H1 (cell line): ENCODE measurements at regions not wholly inside any gene's neighbourhood (a gene's known extent, or its start where the extent isn't known, plus 50 kb on each side); places are given as distances from the start of the nearest gene placed in this dataset.

Experiments used
- CTCF ChIA-PET: fragments of 300-600 bp; sonication (Branson Sonifier 250); formaldehyde crosslinking; loops from one replicate; lab custom pipeline; 2021; ENCODE audit not compliant: partially characterized antibody; lab: Charles Lee
- POLR2A ChIA-PET: fragments of 300-600 bp; sonication (Branson Sonifier 250); formaldehyde crosslinking; loops from one replicate; lab custom pipeline; 2021; ENCODE audit warnings: inconsistent platforms; ENCODE audit not compliant: partially characterized antibody; lab: Charles Lee
- DNase-seq, 2 experiments: peaks; one replicate each; pipeline versions ENCODE4 v3.0.0 to v3.0.0-alpha.2; 2010 to 2022; ENCODE audit warnings: low spot score in 2 of 2, low read depth in 1 of 2, mixed read lengths in 1 of 2
- FAIRE-seq: peaks from 2 replicates; lab custom pipeline; 2011; peaks lifted over from hg19 to GRCh38; lab: Jason Lieb, UNC
- H2AFZ ChIP-seq: 2 replicates; pipeline ENCODE4 v1.8.1; 2012; ENCODE audit warnings: low read length, inconsistent platforms
- H2AK5ac ChIP-seq: 2 replicates; pipeline ENCODE4 v1.6.1; 2013; ENCODE audit warnings: low read depth, low read length
- H2BK120ac ChIP-seq: replicated peaks from 2 replicates; pipeline ENCODE3; 2013; ENCODE audit warnings: low read depth, low read length, inconsistent platforms
- H2BK12ac ChIP-seq: 2 replicates; pipeline ENCODE4 v1.6.1; 2013; ENCODE audit warnings: low read depth, low read length
- H2BK15ac ChIP-seq: 2 replicates; pipeline ENCODE4 v1.6.1; 2013; ENCODE audit warnings: low read length
- H2BK20ac ChIP-seq: 2 replicates; pipeline ENCODE4 v1.6.1; 2013; ENCODE audit warnings: low read length
- H2BK5ac ChIP-seq: 2 replicates; pipeline ENCODE4 v1.6.1; 2013; ENCODE audit warnings: low read depth, low read length
- H3K14ac ChIP-seq: 2 replicates; pipeline ENCODE4 v1.6.1; 2013; ENCODE audit warnings: inconsistent platforms; ENCODE audit not compliant: insufficient read length
- H3K18ac ChIP-seq: 2 replicates; pipeline ENCODE4 v1.6.1; 2013; ENCODE audit warnings: low read length; ENCODE audit errors: extremely low read depth
- H3K23ac ChIP-seq: 2 replicates; pipeline ENCODE4 v1.6.1; 2013; ENCODE audit warnings: inconsistent platforms; ENCODE audit not compliant: insufficient read length
- H3K23me2 ChIP-seq: 2 replicates; pipeline ENCODE4 v1.6.1; 2013; ENCODE audit warnings: low read depth, low read length
- H3K27ac ChIP-seq: 2 replicates; pipeline ENCODE4 v1.6.1; 2011; ENCODE audit warnings: low read depth, low read length, inconsistent platforms
- H3K27me3 ChIP-seq, 4 experiments: replicated peaks in 1 of 4; 1 replicate in 1 of 4; 2 replicates in 3 of 4; pipeline versions ENCODE4 v1.6.1 to v1.8.1; 2011 to 2013; ENCODE audit warnings: low read length in 3 of 4, mild to moderate bottlenecking in 3 of 4, inconsistent platforms in 2 of 4, mixed read lengths in 2 of 4, moderate library complexity in 1 of 4; ENCODE audit not compliant: control insufficient read depth in 3 of 4, insufficient read depth in 3 of 4; ENCODE audit errors: extremely low read depth in 1 of 4
- H3K36me3 ChIP-seq, 4 experiments: 2 replicates each; pipeline versions ENCODE4 v1.6.1 to v1.8.1; 2011 to 2013; ENCODE audit warnings: mild to moderate bottlenecking in 4 of 4, low read length in 3 of 4, moderate library complexity in 2 of 4, control low read depth in 1 of 4, inconsistent platforms in 1 of 4; ENCODE audit not compliant: insufficient read depth in 4 of 4, control insufficient read depth in 2 of 4
- H3K4ac ChIP-seq: replicated peaks from 2 replicates; pipeline ENCODE3; 2013; ENCODE audit warnings: low read length, low read depth, mixed read lengths, inconsistent platforms; ENCODE audit not compliant: insufficient read length
- H3K4me1 ChIP-seq, 4 experiments: replicated peaks in 1 of 4; 1 replicate in 1 of 4; 2 replicates in 3 of 4; pipeline versions ENCODE4 v1.6.1 to v1.8.1; 2011 to 2013; ENCODE audit warnings: low read length in 3 of 4, inconsistent platforms in 2 of 4, mixed read lengths in 1 of 4; ENCODE audit not compliant: insufficient read depth in 4 of 4, control insufficient read depth in 3 of 4
- H3K4me2 ChIP-seq, 2 experiments: 2 replicates each; pipeline versions ENCODE4 v1.6.1 to v1.8.1; 2011 to 2013; ENCODE audit warnings: low read depth in 2 of 2, low read length in 2 of 2, control low read depth in 1 of 2, inconsistent platforms in 1 of 2, mild to moderate bottlenecking in 1 of 2; ENCODE audit not compliant: insufficient read depth in 1 of 2
- H3K4me3 ChIP-seq, 4 experiments: fragments of 200-600, 300-600 bp in 1 of 4; sonication (generic), shearing (Covaris generic), sonication (Bioruptor Twin) in 1 of 4; 2 replicates each; pipeline versions ENCODE4 v1.5.1 to v1.8.1; 2011 to 2016; ENCODE audit warnings: low read length in 4 of 4, low read depth in 3 of 4, control low read depth in 2 of 4, inconsistent platforms in 2 of 4, mild to moderate bottlenecking in 2 of 4, mixed read lengths in 1 of 4, moderate library complexity in 1 of 4; ENCODE audit not compliant: insufficient read depth in 2 of 4; ENCODE audit errors: extremely low read depth in 1 of 4
- H3K56ac ChIP-seq: replicated peaks from 2 replicates; pipeline ENCODE3; 2013; ENCODE audit warnings: low read depth, mild to moderate bottlenecking, mixed read lengths, low read length, inconsistent platforms; ENCODE audit not compliant: insufficient read length
- H3K79me1 ChIP-seq: 2 replicates; pipeline ENCODE4 v1.6.1; 2013; ENCODE audit warnings: low read depth, low read length, control low read depth
- H3K79me2 ChIP-seq, 2 experiments: 2 replicates each; pipeline versions ENCODE4 v1.6.1 to v1.8.1; 2012 to 2013; ENCODE audit warnings: low read length in 2 of 2, mild to moderate bottlenecking in 2 of 2, inconsistent platforms in 1 of 2; ENCODE audit not compliant: insufficient read depth in 2 of 2, control insufficient read depth in 1 of 2
- H3K9ac ChIP-seq, 4 experiments: replicated peaks in 1 of 4; 1 replicate in 1 of 4; 2 replicates in 3 of 4; pipeline versions ENCODE4 v1.6.1 to v1.8.1; 2011 to 2013; ENCODE audit warnings: low read depth in 3 of 4, low read length in 3 of 4, control low read depth in 2 of 4, mild to moderate bottlenecking in 2 of 4, moderate library complexity in 2 of 4, inconsistent platforms in 1 of 4; ENCODE audit errors: extremely low read depth in 1 of 4
- H3K9me3 ChIP-seq, 2 experiments: 2 replicates each; pipeline versions ENCODE4 v1.6.1 to v1.8.1; 2012 to 2013; ENCODE audit warnings: mild to moderate bottlenecking in 2 of 2, moderate library complexity in 2 of 2, control low read depth in 1 of 2, inconsistent platforms in 1 of 2, low read depth in 1 of 2, low read length in 1 of 2, mixed read lengths in 1 of 2; ENCODE audit not compliant: insufficient read depth in 2 of 2
- H4K20me1 ChIP-seq, 2 experiments: replicated peaks in 1 of 2; 2 replicates each; pipeline versions ENCODE3 to v1.8.1; 2011 to 2013; ENCODE audit warnings: inconsistent platforms in 2 of 2, low read length in 2 of 2, mild to moderate bottlenecking in 1 of 2; ENCODE audit not compliant: insufficient read depth in 2 of 2, control insufficient read depth in 1 of 2
- H4K5ac ChIP-seq: 2 replicates; pipeline ENCODE4 v1.6.1; 2013; ENCODE audit warnings: low read length, low read depth, mixed read lengths, inconsistent platforms; ENCODE audit not compliant: insufficient read length
- H4K8ac ChIP-seq: 2 replicates; pipeline ENCODE4 v1.8.0; 2013; ENCODE audit warnings: mild to moderate bottlenecking, moderate library complexity, low read length, inconsistent platforms; ENCODE audit not compliant: insufficient read depth; ENCODE audit errors: extremely low read depth
- H4K91ac ChIP-seq: replicated peaks from 2 replicates; pipeline ENCODE3; 2013; ENCODE audit warnings: low read length, mixed read lengths, inconsistent platforms; ENCODE audit not compliant: insufficient read length
- CREB1 ChIP-seq: IDR thresholded peaks from 2 replicates; pipeline ENCODE4 v1.6.1; 2012; ENCODE audit warnings: inconsistent platforms
- EZH2 ChIP-seq: fragments of 200-600 bp; sonication (generic); IDR thresholded peaks from 2 replicates; pipeline ENCODE4 v1.7.1; 2012; ENCODE audit warnings: low read depth, mild to moderate bottlenecking, moderate library complexity, low read length, inconsistent platforms; ENCODE audit not compliant: severe bottlenecking
- GTF2F1 ChIP-seq: IDR thresholded peaks from 2 replicates; pipeline ENCODE4 v1.6.1; 2012; ENCODE audit warnings: low read depth, low read length, improper control_type of control experiment, borderline replicate concordance
- SRF ChIP-seq: IDR thresholded peaks from 2 replicates; pipeline ENCODE4 v1.6.1; 2011; ENCODE audit warnings: mild to moderate bottlenecking, low read depth, low read length, moderate library complexity
- WGBS, 2 experiments: shearing (Covaris generic) in 1 of 2; methylation state at CpG; one replicate each; pipeline versions ENCODE4 v1.1.6 to v1.1.7; 2013 to 2015; ENCODE audit warnings: low lambda C conversion rate in 2 of 2, mixed read lengths in 2 of 2, inconsistent platforms in 1 of 2, low coverage in 1 of 2, missing lambda C conversion rate in 1 of 2; ENCODE audit not compliant: insufficient replicate concordance in 2 of 2, insufficient coverage in 1 of 2, insufficient read length in 1 of 2; ENCODE audit errors: extremely low coverage in 1 of 2, missing lambda C conversion rate in 1 of 2; 5-methylcytosine and 5-hydroxymethylcytosine counted together

- H4K20me1 ChIP-seq, result no peaks in the 10 kb centered on the region
- peaks cover 0 to 2% (median 0%) of the 10 kb centered on the region in 4 experiments; a peak in 1 of 7 replicates for H3K4me1 ChIP-seq
- H2BK12ac ChIP-seq, result no peak overlapping the region
- no peak overlapping the region for H4K5ac ChIP-seq
- no peak overlapping the region for H2AFZ ChIP-seq
- H3K27ac ChIP-seq, result no peak overlapping the region
- H2BK120ac ChIP-seq, result no peak overlapping the region
- TF ChIP-seq SRF (no peak), EZH2 (no peak), CREB1 (no peak), GTF2F1 (no peak)
- WGBS, 2 experiments, result 85% methylated on average over 2 of the region's 2 CpGs; no CpG with 5 or more reads in 1 of the 2 experiments
- H3K14ac ChIP-seq, result no peak overlapping the region
- H2AK5ac ChIP-seq, result no peak overlapping the region
- no peaks in the 10 kb centered on the region for H3K9me3 ChIP-seq
- H3K4me2 ChIP-seq, result no peak overlapping the region
- CTCF ChIA-PET, result interaction anchor here (0.7 to 1.8 kb wide), 5 partner anchors 10 to 159 kb away, joined by 3 to 6 read pairs (median 3); no protein-coding TSS in a partner anchor
- FAIRE-seq (no peak), DNase-seq (no peak)
- POLR2A ChIA-PET, result interaction anchor here (1.7 kb wide), 1 partner anchor 239 kb away, joined by 4 read pairs; no protein-coding TSS in a partner anchor
- no peaks in the 10 kb centered on the region for H3K79me1 ChIP-seq
- H3K9ac ChIP-seq, result no peak overlapping the region
- H4K91ac ChIP-seq, result no peak overlapping the region
- no peak overlapping the region for H2BK15ac ChIP-seq
- no peak overlapping the region for H2BK20ac ChIP-seq
- no peak overlapping the region for H2BK5ac ChIP-seq
- no peaks in the 10 kb centered on the region for H3K79me2 ChIP-seq
- H3K4me3 ChIP-seq, result no peak overlapping the region
- H3K23me2 ChIP-seq, result no peaks in the 10 kb centered on the region
- H3K36me3 ChIP-seq, result no peaks in the 10 kb centered on the region
- no peak overlapping the region for H3K56ac ChIP-seq
- H3K4ac ChIP-seq, result no peak overlapping the region
- H3K27me3 ChIP-seq, result peaks cover 0 to 1% (median 0%) of the 10 kb centered on the region in 4 experiments; a peak in 1 of 7 replicates
- no peak overlapping the region for H4K8ac ChIP-seq
- H3K23ac ChIP-seq, result no peak overlapping the region
- no peak overlapping the region for H3K18ac ChIP-seq
Measured at GRCh38 chr6:113620386-113620785, 236.8 kb upstream of the MARCKS start.
